ENCODE measurements at regions not wholly inside any gene's neighbourhood (a gene's known extent, or its start where the extent isn't known, plus 50 kb on each side); places are given as distances from the start of the nearest gene placed in this dataset.

DNA sequence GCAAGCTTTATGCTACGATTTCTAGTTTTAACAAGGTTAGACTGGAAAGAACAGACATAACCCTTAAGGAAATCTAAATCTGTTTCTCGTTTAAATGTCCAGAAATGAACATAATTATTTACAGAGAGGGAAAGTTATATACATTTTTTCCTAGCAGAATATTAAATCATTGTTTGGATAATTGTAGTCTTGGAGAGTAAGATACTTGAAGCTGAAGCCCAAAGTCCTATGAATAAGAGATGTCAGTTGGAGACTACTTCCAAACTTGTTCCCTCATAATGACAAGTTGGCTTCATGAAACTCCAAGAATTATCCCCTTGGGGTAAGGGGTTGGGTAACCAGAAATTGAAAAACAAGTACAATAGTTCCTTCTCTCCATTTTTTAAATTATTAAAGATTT is 911.1 kb upstream of the MAN1A1 start:
- H3K27me3 Mint-ChIP-seq (ENCODE audit: low read depth) = peaks cover 4% of the 10 kb centered on the region
- H3K36me3 Mint-ChIP-seq (ENCODE audit: low read depth) = no peaks in the 10 kb centered on the region
- H3K4me1 Mint-ChIP-seq = no peaks in the 10 kb centered on the region
- TF ChIP-seq, protein P1, sequence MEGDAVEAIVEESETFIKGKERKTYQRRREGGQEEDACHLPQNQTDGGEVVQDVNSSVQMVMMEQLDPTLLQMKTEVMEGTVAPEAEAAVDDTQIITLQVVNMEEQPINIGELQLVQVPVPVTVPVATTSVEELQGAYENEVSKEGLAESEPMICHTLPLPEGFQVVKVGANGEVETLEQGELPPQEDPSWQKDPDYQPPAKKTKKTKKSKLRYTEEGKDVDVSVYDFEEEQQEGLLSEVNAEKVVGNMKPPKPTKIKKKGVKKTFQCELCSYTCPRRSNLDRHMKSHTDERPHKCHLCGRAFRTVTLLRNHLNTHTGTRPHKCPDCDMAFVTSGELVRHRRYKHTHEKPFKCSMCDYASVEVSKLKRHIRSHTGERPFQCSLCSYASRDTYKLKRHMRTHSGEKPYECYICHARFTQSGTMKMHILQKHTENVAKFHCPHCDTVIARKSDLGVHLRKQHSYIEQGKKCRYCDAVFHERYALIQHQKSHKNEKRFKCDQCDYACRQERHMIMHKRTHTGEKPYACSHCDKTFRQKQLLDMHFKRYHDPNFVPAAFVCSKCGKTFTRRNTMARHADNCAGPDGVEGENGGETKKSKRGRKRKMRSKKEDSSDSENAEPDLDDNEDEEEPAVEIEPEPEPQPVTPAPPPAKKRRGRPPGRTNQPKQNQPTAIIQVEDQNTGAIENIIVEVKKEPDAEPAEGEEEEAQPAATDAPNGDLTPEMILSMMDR (IDR thresholded peaks at IDR 0.05; ENCODE audit: unreplicated experiment in 3 of 3) = no peak
- H3K4me3 Mint-ChIP-seq = no peak overlapping the region
- H3K9me3 Mint-ChIP-seq = no peaks in the 10 kb centered on the region
- H3K27ac Mint-ChIP-seq = no peak overlapping the region

DNA sequence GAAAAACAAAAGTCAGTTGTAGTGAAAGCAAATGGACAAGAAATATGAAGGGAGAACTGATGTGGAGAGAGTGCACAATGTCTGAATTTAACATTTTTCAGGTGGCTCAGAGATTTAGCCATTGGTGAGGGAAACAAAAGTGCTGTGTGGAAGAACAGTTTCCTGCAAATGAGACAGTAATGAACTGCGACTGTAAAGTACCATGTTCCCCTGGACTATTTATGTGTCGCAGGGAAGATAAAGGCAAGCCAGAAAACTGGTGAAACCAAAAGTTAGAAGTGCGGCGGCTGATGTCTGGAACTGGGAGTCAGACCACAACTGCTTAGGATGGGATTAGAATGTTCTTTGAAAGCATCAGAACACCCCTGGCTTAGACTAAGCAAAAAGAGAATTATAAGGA is 905.1 kb upstream of the MAN1A1 start:
- H3K4me1 Mint-ChIP-seq = no peaks in the 10 kb centered on the region
- peaks cover 4% of the 10 kb centered on the region for H3K27me3 Mint-ChIP-seq (ENCODE audit: low read depth)
- TF ChIP-seq, protein P1 (IDR thresholded peaks at IDR 0.05; ENCODE audit: unreplicated experiment in 3 of 3) = no peak
- H3K27ac Mint-ChIP-seq = no peak overlapping the region
- no peak overlapping the region for H3K4me3 Mint-ChIP-seq
- no peaks in the 10 kb centered on the region for H3K9me3 Mint-ChIP-seq
- no peaks in the 10 kb centered on the region for H3K36me3 Mint-ChIP-seq (ENCODE audit: low read depth)

DNA sequence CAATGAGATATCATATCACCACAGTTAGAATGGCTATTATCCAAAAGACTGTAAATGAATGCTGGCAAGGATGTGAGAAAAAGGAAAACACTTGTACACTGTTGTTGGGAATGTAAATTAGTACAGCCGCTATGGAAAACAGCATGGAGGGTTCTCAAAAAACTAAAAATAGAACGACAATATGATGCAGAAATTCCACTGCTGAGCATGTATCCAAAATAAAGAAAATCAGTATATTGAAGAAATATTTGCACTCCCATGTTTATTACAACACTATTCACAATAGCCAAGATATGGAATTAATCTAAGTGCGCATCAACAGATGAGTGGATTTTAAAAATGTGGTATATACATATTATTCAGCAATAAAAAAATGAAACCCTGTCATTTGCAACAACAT is 898.9 kb upstream of the MAN1A1 start:
- H3K4me1 Mint-ChIP-seq = no peaks in the 10 kb centered on the region
- no peak overlapping the region for H3K27ac Mint-ChIP-seq
- no peaks in the 10 kb centered on the region for H3K27me3 Mint-ChIP-seq (ENCODE audit: low read depth)
- no peak overlapping the region for H3K4me3 Mint-ChIP-seq
- peaks cover 7% of the 10 kb centered on the region for H3K9me3 Mint-ChIP-seq
- TF ChIP-seq, protein P1 (IDR thresholded peaks at IDR 0.05; ENCODE audit: unreplicated experiment in 3 of 3) = no peak
- H3K36me3 Mint-ChIP-seq (ENCODE audit: low read depth) = no peaks in the 10 kb centered on the region

- no peaks in the 10 kb centered on the region for H3K36me3 Mint-ChIP-seq (ENCODE audit: low read depth)
- H3K27ac Mint-ChIP-seq = no peak overlapping the region
- no peaks in the 10 kb centered on the region for H3K4me1 Mint-ChIP-seq
- no peak overlapping the region for H3K4me3 Mint-ChIP-seq
- TF ChIP-seq, protein P1 (IDR thresholded peaks at IDR 0.05; ENCODE audit: unreplicated experiment in 3 of 3) = no peak
- peaks cover 16% of the 10 kb centered on the region for H3K9me3 Mint-ChIP-seq
- no peaks in the 10 kb centered on the region for H3K27me3 Mint-ChIP-seq (ENCODE audit: low read depth)
Observed at GRCh38 chr6:120237221-120237620, 887.7 kb upstream of the MAN1A1 start.

DNA sequence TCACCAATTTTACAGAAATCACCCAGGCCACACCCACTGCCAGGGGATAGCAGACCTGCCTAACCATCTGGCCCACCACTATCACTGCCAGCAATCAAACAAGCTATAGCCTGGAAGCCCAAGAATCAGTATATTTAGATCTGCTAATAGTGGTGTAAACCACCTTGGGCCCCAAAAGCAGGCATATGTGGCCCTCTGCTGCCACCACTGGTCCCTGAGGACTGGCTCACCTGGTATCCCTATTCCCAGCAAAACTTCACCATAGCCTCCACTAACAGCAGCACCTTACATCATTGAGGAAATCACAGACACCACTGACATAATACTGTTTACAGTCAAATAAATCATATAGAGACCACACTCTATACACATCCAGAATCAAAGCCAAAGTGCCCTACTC is 880.4 kb upstream of the MAN1A1 start:
- TF ChIP-seq, protein P1 (IDR thresholded peaks at IDR 0.05; ENCODE audit: unreplicated experiment in 3 of 3) = no peak
- H3K27ac Mint-ChIP-seq = no peak overlapping the region
- H3K4me1 Mint-ChIP-seq = no peaks in the 10 kb centered on the region
- peaks cover 12% of the 10 kb centered on the region for H3K9me3 Mint-ChIP-seq
- no peaks in the 10 kb centered on the region for H3K36me3 Mint-ChIP-seq (ENCODE audit: low read depth)
- H3K4me3 Mint-ChIP-seq = no peak overlapping the region
- H3K27me3 Mint-ChIP-seq (ENCODE audit: low read depth) = no peaks in the 10 kb centered on the region

DNA sequence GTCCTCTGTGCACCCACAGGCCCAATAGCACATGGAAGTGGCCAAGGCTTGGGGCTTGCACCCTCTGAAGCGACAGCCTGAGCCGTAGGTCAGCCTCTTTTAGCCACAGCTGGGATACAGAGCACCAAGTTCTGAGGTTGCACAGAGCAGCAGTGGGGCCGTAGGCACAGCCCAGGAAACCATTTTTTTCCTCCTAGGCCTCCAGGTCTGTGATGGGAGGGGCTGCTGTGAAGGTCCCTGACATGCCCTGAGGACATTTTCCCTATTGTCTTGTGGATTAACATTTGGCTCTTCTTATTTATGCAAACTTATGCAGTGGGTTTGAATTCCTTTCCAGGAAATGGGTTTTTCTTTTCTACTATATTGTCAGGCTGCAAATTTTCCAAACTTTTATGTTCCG is 878.7 kb upstream of the MAN1A1 start:
- Mint-ChIP-seq H3K27ac (no peak overlapping the region), H3K9me3 (peaks cover 6% of the 10 kb centered on the region), H3K4me1 (no peaks in the 10 kb centered on the region), H3K27me3 (ENCODE audit: low read depth) (no peaks in the 10 kb centered on the region), H3K4me3 (no peak overlapping the region), H3K36me3 (ENCODE audit: low read depth) (no peaks in the 10 kb centered on the region)
- TF ChIP-seq, protein P1 (IDR thresholded peaks at IDR 0.05; ENCODE audit: unreplicated experiment in 3 of 3) = no peak
